IPS DF 6.9 (cell line): ENCODE measurements at regions not wholly inside any gene's neighbourhood (a gene's known extent, or its start where the extent isn't known, plus 50 kb on each side); places are given as distances from the start of the nearest gene placed in this dataset.
"Not testable (repeated sequence)": the region's sequence is repeated elsewhere in the genome, so short reads cannot be mapped to it uniquely, and the experiment has no call there.

Experiments used
- DNase-seq: peaks from one replicate; pipeline ENCODE4 v3.0.0-alpha.2; 2013; ENCODE audit warnings: low read depth, low spot score
- H3K27ac ChIP-seq: one replicate; pipeline ENCODE4 v1.5.1; 2013; ENCODE audit warnings: low read length, control low read depth
- H3K27me3 ChIP-seq: 2 replicates; pipeline ENCODE4 v1.6.1; 2013; ENCODE audit warnings: mild to moderate bottlenecking, low read length; ENCODE audit not compliant: control insufficient read depth, insufficient read depth
- H3K36me3 ChIP-seq: 2 replicates; pipeline ENCODE4 v1.6.1; 2013; ENCODE audit warnings: low read length; ENCODE audit not compliant: control insufficient read depth, insufficient read depth
- H3K4me1 ChIP-seq: 2 replicates; pipeline ENCODE4 v1.6.1; 2013; ENCODE audit warnings: low read length; ENCODE audit not compliant: control insufficient read depth, insufficient read depth
- H3K4me3 ChIP-seq: 2 replicates; pipeline ENCODE4 v1.5.1; 2013; ENCODE audit warnings: mild to moderate bottlenecking, low read length
- H3K9me3 ChIP-seq: 2 replicates; pipeline ENCODE4 v1.6.1; 2013; ENCODE audit warnings: low read length, inconsistent platforms; ENCODE audit not compliant: control insufficient read depth, insufficient read depth
- WGBS: extraction: QIAGEN DNeasy Blood & Tissue Kit; methylation state at CpG from one replicate; pipeline ENCODE4 v1.1.7; 2013; ENCODE audit warnings: mixed read lengths, missing lambda C conversion rate; ENCODE audit not compliant: insufficient read length, insufficient coverage; 5-methylcytosine and 5-hydroxymethylcytosine counted together

GRCh38 chr7:55702831-55703230 is 130.5 kb upstream of the VOPP1 start:
- H3K4me3 ChIP-seq, DNase-seq, H3K4me1 ChIP-seq, H3K27me3 ChIP-seq, H3K9me3 ChIP-seq, H3K27ac ChIP-seq, H3K36me3 ChIP-seq: not testable (repeated sequence)
- no CpG with 5 or more reads among the region's 6 CpGs for WGBS

- no CpG with 5 or more reads among the region's 5 CpGs for WGBS
- DNase-seq, H3K36me3 ChIP-seq, H3K4me1 ChIP-seq, H3K9me3 ChIP-seq, H3K27ac ChIP-seq, H3K27me3 ChIP-seq, H3K4me3 ChIP-seq: not testable (repeated sequence)
Observed at GRCh38 chr7:55699450-55699842, 127.1 kb upstream of the VOPP1 start.

DNA sequence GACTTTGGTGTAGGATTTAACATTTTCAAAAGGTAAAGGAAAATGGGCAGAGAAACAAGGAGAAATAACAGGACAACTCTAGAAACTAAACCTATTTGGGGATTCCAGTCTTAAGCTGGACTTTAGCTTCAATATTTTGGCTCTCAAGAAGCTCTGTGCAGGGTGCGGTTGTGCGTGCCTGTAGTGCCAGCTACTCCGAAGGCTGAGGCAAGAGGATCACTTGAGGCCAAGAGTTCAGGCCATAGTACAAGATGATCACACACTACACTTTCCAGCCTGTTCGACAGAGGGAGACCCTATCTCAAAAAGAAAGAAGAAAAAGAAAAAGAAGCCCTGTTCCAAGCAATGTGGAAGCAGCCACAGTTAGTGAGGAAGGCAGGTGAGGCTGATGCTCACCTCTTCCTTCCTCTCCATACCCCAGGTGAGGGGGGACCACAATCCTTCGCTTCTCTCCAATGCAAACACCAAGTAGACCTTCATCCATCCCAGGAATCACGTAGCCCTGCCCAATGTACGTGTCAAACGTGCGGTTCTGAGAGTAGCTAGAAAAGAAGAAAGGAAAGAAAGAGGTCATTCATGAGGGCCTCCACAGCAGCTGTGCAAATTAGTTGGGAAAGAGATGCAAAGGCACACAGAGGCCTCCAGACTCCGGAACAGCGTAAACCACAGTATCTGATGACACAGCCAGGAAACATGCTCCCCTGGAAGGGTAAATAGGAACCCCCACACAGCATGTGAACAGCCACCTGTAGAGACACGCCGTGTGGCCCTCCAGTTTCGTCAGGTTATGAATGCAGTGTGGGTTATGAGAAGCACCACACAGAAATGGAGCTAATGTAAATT is 126.5 kb upstream of the VOPP1 start:
- H3K4me3 ChIP-seq, H3K27me3 ChIP-seq, DNase-seq, H3K27ac ChIP-seq, H3K4me1 ChIP-seq, H3K9me3 ChIP-seq, H3K36me3 ChIP-seq: not testable (repeated sequence)
- no CpG with 5 or more reads among the region's 14 CpGs for whole genome bisulfite sequencing

GRCh38 chr7:55695893-55696701 is 123.8 kb upstream of the VOPP1 start:
- H3K27ac ChIP-seq, H3K9me3 ChIP-seq, H3K36me3 ChIP-seq, DNase-seq, H3K27me3 ChIP-seq, H3K4me1 ChIP-seq, H3K4me3 ChIP-seq: not testable (repeated sequence)
- WGBS = no CpG with 5 or more reads among the region's 6 CpGs

- H3K9me3 ChIP-seq, H3K36me3 ChIP-seq, H3K4me3 ChIP-seq, H3K27ac ChIP-seq, DNase-seq, H3K27me3 ChIP-seq, H3K4me1 ChIP-seq: not testable (repeated sequence)
- WGBS = no CpG with 5 or more reads among the region's 5 CpGs
Observed at GRCh38 chr7:55694484-55694883, 122.2 kb upstream of the VOPP1 start.

GRCh38 chr7:55688684-55689681 is 116.7 kb upstream of the VOPP1 start:
- not testable (repeated sequence) for H3K4me3 ChIP-seq
- no CpG with 5 or more reads among the region's 17 CpGs for WGBS

DNA sequence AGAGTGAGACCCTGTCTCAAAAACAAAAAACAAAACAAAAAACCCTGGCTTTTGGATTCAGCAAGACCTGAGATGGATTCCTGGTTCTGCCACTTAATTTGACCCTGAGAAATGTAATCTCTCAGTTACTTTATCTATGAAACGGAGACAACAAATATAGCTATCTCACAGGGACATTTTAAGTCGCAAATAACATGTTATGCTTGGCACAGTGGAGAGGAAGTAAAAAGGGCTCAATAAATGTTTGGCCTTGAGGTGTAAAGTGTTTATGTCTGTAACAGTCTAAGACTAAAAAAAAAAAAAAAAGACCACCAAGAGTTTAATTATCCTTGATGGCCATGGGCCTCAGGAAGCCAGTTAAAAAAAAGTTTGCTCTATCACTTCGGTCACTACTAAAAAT is 116.0 kb upstream of the VOPP1 start:
- DNase-seq, H3K27me3 ChIP-seq, H3K4me1 ChIP-seq, H3K27ac ChIP-seq, H3K9me3 ChIP-seq, H3K36me3 ChIP-seq, H3K4me3 ChIP-seq: not testable (repeated sequence)
- no CpG with 5 or more reads among the region's 3 CpGs for WGBS

More at GRCh38 chr7:55688684-55689681, 116.7 kb upstream of the VOPP1 start:
- H3K27me3 ChIP-seq, DNase-seq, H3K36me3 ChIP-seq, H3K4me1 ChIP-seq, H3K27ac ChIP-seq, H3K9me3 ChIP-seq: not testable (repeated sequence)

GRCh38 chr7:55687252-55687651 is 115.0 kb upstream of the VOPP1 start:
- not testable (repeated sequence) for H3K4me1 ChIP-seq, H3K9me3 ChIP-seq, H3K27me3 ChIP-seq, H3K27ac ChIP-seq, DNase-seq, H3K36me3 ChIP-seq, H3K4me3 ChIP-seq
- no CpG with 5 or more reads among the region's 5 CpGs for WGBS

DNA sequence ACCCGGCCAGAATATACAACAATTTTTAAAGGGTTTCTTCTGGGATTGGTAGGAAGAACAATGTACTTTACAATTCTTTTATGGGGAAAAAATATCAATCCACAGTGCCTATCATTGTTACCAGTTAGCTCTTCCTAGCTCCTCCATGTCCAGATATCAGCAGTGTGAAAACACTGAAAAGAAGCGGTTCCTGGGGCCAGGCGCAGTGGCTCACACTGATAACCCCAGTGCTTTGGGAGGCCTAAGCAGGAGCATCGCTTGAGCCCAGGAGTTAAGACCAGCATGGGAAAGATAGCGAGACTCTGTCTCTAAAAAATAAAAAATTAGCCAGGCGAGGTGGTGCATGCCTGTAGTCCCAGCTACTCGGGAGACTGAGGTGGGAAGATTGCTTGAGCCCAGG is 114.5 kb upstream of the VOPP1 start:
- not testable (repeated sequence) for H3K27me3 ChIP-seq, H3K4me1 ChIP-seq, H3K36me3 ChIP-seq

DNA sequence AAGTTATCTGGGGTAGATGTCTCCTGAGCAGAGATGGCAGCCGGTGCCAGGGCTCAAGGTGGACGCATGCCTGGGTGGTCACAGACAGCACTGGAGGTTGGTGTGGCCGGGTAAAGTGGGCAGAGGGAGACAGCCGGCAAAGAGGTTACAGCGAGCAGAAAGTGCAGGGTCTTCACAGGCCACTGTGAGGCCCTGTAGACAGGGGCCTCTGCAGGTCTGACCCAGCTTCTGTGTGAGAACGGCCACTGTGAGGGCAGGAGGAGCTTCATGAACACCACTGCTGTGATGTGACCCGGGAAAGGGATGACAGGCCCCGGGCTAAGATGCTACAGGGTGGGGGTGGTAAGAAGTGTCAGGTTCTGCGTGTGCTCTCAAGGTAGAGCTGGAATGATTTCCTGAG is 111.2 kb upstream of the VOPP1 start:
- not testable (repeated sequence) for H3K27ac ChIP-seq, H3K27me3 ChIP-seq, DNase-seq, H3K9me3 ChIP-seq, H3K4me3 ChIP-seq, H3K4me1 ChIP-seq, H3K36me3 ChIP-seq
- WGBS = no CpG with 5 or more reads among the region's 9 CpGs

More for the DNA sequence above, 114.5 kb upstream of the VOPP1 start:
- not testable (repeated sequence) for DNase-seq, H3K4me3 ChIP-seq, H3K9me3 ChIP-seq, H3K27ac ChIP-seq
- no CpG with 5 or more reads among the region's 7 CpGs for WGBS
